Stimulated activated CD4-positive, alpha-beta T cell treated with anti-CD3 and anti-CD28 coated beads, Interleukin-4, amount 100 ng/mL, for 1 hour (primary cell): ENCODE measurements at regions not wholly inside any gene's neighbourhood (a gene's known extent, or its start where the extent isn't known, plus 50 kb on each side); places are given as distances from the start of the nearest gene placed in this dataset.
"Not testable (repeated sequence)": the region's sequence is repeated elsewhere in the genome, so short reads cannot be mapped to it uniquely, and the experiment has no call there.

Experiments
- DNase-seq: peaks from one replicate; pipeline ENCODE4 v3.0.0-alpha.2; 2020

- no peak for DNase-seq
These were observed 78.7 kb upstream of the LAPTM4A start for GRCh38 chr2:20130160-20130560.

GRCh38 chr2:20129331-20130159 lies 78.1 kb upstream of the LAPTM4A start:
- no peak for DNase-seq

- no peak for DNase-seq
These were observed 77.3 kb upstream of the LAPTM4A start for GRCh38 chr2:20128506-20129330.

- DNase-seq: no peak
These were observed 75.0 kb upstream of the LAPTM4A start for GRCh38 chr2:20126469-20126868.

- DNase-seq: no peak
These were observed 74.6 kb upstream of the LAPTM4A start for GRCh38 chr2:20126040-20126439.

GRCh38 chr2:20125616-20126015 lies 74.2 kb upstream of the LAPTM4A start:
- DNase-seq: no peak

GRCh38 chr2:20125164-20125563 lies 73.7 kb upstream of the LAPTM4A start:
- no peak for DNase-seq

GRCh38 chr2:20123871-20124594 lies 72.6 kb upstream of the LAPTM4A start:
- DNase-seq: no peak

GRCh38 chr2:20122864-20123263 lies 71.4 kb upstream of the LAPTM4A start:
- DNase-seq: no peak

- no peak for DNase-seq
These were observed 69.4 kb upstream of the LAPTM4A start for GRCh38 chr2:20120569-20121416.

GRCh38 chr2:20118051-20118450 lies 66.6 kb upstream of the LAPTM4A start:
- no peak for DNase-seq

GRCh38 chr2:20115902-20116301 lies 64.5 kb upstream of the LAPTM4A start:
- no peak for DNase-seq

- no peak for DNase-seq
These were observed 63.9 kb upstream of the LAPTM4A start for GRCh38 chr2:20115374-20115773.

GRCh38 chr2:20113986-20114938 lies 62.8 kb upstream of the LAPTM4A start:
- DNase-seq: no peak

- no peak for DNase-seq
These were observed 61.8 kb upstream of the LAPTM4A start for GRCh38 chr2:20113004-20113796.

- DNase-seq: not testable (repeated sequence)
These were observed 60.9 kb upstream of the LAPTM4A start for GRCh38 chr2:20112361-20112760.

- DNase-seq: no peak
These were observed 60.1 kb upstream of the LAPTM4A start for GRCh38 chr2:20111311-20112131.

GRCh38 chr2:20110876-20111275 lies 59.4 kb upstream of the LAPTM4A start:
- no peak for DNase-seq

GRCh38 chr2:20110383-20110782 lies 59.0 kb upstream of the LAPTM4A start:
- no peak for DNase-seq
